GM23338 (cell line): ENCODE measurements at regions not wholly inside any gene's neighbourhood (a gene's known extent, or its start where the extent isn't known, plus 50 kb on each side); places are given as distances from the start of the nearest gene placed in this dataset.

Source experiments
- ATAC-seq: fragments of 200-7000 bp; cut with Tn5 transposase; 3 replicates; pipeline ENCODE4 v1.9.1; 2020
- DNase-seq: peaks from one replicate; pipeline ENCODE4 v3.0.0-alpha.2; 2015; ENCODE audit warnings: low spot score
- H2AFZ ChIP-seq: fragments of 200-600 bp; sonication (generic); 2 replicates; pipeline ENCODE4 v1.8.0; 2016; ENCODE audit warnings: antibody characterized with exemption, mild to moderate bottlenecking, moderate library complexity
- H3F3A ChIP-seq: fragments of 200-600 bp; sonication (generic); replicated peaks from 2 replicates; pipeline ENCODE4 v1.8.0; 2017; ENCODE audit warnings: antibody characterized with exemption, mixed run types, low read depth
- H3K27ac ChIP-seq: fragments of 200-600 bp; sonication (generic); 2 replicates; pipeline ENCODE4 v1.6.1; 2016; ENCODE audit warnings: low read depth
- H3K27me3 ChIP-seq: fragments of 200-600 bp; sonication (generic); 2 replicates; pipeline ENCODE4 v1.8.0; 2016; ENCODE audit warnings: mild to moderate bottlenecking, mixed run types, moderate library complexity; ENCODE audit not compliant: insufficient read depth
- H3K36me3 ChIP-seq: fragments of 200-600 bp; sonication (generic); 2 replicates; pipeline ENCODE4 v1.8.0; 2016; ENCODE audit warnings: mild to moderate bottlenecking; ENCODE audit not compliant: insufficient read depth
- H3K4me1 ChIP-seq: fragments of 200-600 bp; sonication (generic); 2 replicates; pipeline ENCODE4 v1.8.0; 2016; ENCODE audit warnings: mild to moderate bottlenecking, moderate library complexity; ENCODE audit not compliant: insufficient read depth
- H3K4me2 ChIP-seq: fragments of 200-600 bp; sonication (generic); 2 replicates; pipeline ENCODE4 v1.7.1; 2017; ENCODE audit warnings: mixed run types
- H3K4me3 ChIP-seq: fragments of 200-600 bp; sonication (generic); 2 replicates; pipeline ENCODE4 v1.6.1; 2016; ENCODE audit warnings: mixed run types
- H3K79me2 ChIP-seq: fragments of 200-600 bp; sonication (generic); replicated peaks from 2 replicates; pipeline ENCODE4 v1.8.0; 2017; ENCODE audit warnings: mild to moderate bottlenecking; ENCODE audit not compliant: insufficient read depth
- H3K9me2 ChIP-seq: fragments of 200-600 bp; sonication (generic); 2 replicates; pipeline ENCODE4 v1.8.0; 2017; ENCODE audit not compliant: insufficient read depth
- H4K20me1 ChIP-seq: fragments of 200-600 bp; sonication (generic); replicated peaks from 2 replicates; pipeline ENCODE4 v1.8.0; 2017; ENCODE audit warnings: mild to moderate bottlenecking; ENCODE audit not compliant: insufficient read depth
- H3K27ac Mint-ChIP-seq: 2 replicates; pipeline ENCODE4 v1.8.0; 2020; ENCODE audit warnings: inconsistent platforms, mild to moderate bottlenecking, moderate library complexity, mixed read lengths
- H3K27me3 Mint-ChIP-seq: 3 replicates; pipeline ENCODE4 v1.8.0; 2022; ENCODE audit warnings: low read depth, mild to moderate bottlenecking, moderate library complexity, mixed read lengths, inconsistent platforms; ENCODE audit not compliant: insufficient read depth, poor library complexity
- H3K36me3 Mint-ChIP-seq: 3 replicates; pipeline ENCODE4 v1.8.0; 2021; ENCODE audit warnings: low read depth, mild to moderate bottlenecking, inconsistent platforms, moderate library complexity, mixed read lengths
- H3K4me1 Mint-ChIP-seq: 3 replicates; pipeline ENCODE4 v1.8.0; 2020; ENCODE audit warnings: mild to moderate bottlenecking, inconsistent platforms, mixed read lengths
- H3K4me3 Mint-ChIP-seq: 3 replicates; pipeline ENCODE4 v1.8.0; 2021; ENCODE audit warnings: moderate library complexity, mild to moderate bottlenecking, inconsistent platforms, mixed read lengths
- H3K9me3 Mint-ChIP-seq: 3 replicates; pipeline ENCODE4 v1.8.0; 2020; ENCODE audit warnings: moderate library complexity, mild to moderate bottlenecking, inconsistent platforms, mixed read lengths
- CREB1 ChIP-seq: fragments of 250-450 bp; sonication (Bioruptor Pico); IDR thresholded peaks from 2 replicates; pipeline ENCODE4 v1.5.0; 2020; ENCODE audit warnings: low read depth, mild to moderate bottlenecking, moderate library complexity
- EZH2 ChIP-seq: fragments of 200-600 bp; sonication (generic); IDR thresholded peaks from one replicate; pipeline ENCODE4 v1.8.0; 2017; ENCODE audit warnings: antibody characterized with exemption, mild to moderate bottlenecking, low read depth; ENCODE audit not compliant: unreplicated experiment
- EZH2phosphoT487 ChIP-seq: fragments of 200-600 bp; sonication (generic); IDR thresholded peaks from one replicate; pipeline ENCODE4 v1.8.1; 2018; ENCODE audit warnings: antibody characterized with exemption; ENCODE audit not compliant: unreplicated experiment
- POLR2AphosphoS5 ChIP-seq: IDR thresholded peaks from 2 replicates; pipeline ENCODE4 v1.6.1; 2016; ENCODE audit warnings: antibody characterized with exemption, low read depth
- STAT1 ChIP-seq: IDR thresholded peaks from one replicate; pipeline ENCODE4 v1.6.1; 2016; ENCODE audit warnings: antibody characterized with exemption; ENCODE audit not compliant: unreplicated experiment
- ZNF331 ChIP-seq: fragments of 250-450 bp; sonication (Bioruptor Pico); IDR thresholded peaks from 2 replicates; pipeline ENCODE4 v1.5.0; 2020; ENCODE audit warnings: low read depth, mild to moderate bottlenecking, moderate library complexity
- TF ChIP-seq, protein P1 (sequence below): fragments of 250-450 bp; sonication (Bioruptor Pico); IDR thresholded peaks from 2 replicates; pipeline ENCODE4 v1.5.0; 2020; ENCODE audit warnings: mild to moderate bottlenecking, moderate library complexity
- TF ChIP-seq, protein P2 (sequence below): IDR thresholded peaks from 2 replicates; pipeline ENCODE4 v1.6.1; 2016; ENCODE audit warnings: antibody characterized with exemption
- TF ChIP-seq, protein P3 (sequence below): IDR thresholded peaks from one replicate; pipeline ENCODE4 v1.6.1; 2018; ENCODE audit warnings: antibody characterized with exemption; ENCODE audit not compliant: unreplicated experiment

DNA sequence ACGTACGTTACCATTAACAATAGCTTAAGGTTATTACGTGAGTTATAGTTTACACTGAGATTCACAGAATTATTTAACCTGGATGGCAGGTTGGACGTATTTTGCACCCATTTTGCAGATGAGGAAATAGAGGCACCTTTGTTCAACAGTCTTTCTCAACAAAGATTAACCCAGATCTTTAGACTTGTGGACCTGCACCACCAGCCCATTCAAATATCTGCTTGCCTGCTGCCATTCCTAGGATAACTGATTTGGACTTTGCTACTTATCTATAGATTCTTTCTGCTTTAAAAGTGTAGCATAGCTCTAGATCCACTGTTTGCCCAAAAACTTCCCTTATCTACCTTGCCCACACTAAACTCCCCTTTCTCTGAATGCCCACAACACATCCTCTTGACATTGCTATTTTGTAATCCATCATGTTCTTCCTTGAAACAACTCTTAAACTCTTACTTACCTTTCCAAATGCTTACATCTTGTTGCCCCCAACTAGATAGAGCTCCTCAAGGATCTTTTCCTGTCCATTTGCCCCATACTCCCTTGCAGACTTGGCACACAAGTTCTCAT lies 56.4 kb upstream of the TNFAIP3 start:
- H3K27ac Mint-ChIP-seq = no peak overlapping the region
- no peak overlapping the region for H3K4me3 ChIP-seq

DNA sequence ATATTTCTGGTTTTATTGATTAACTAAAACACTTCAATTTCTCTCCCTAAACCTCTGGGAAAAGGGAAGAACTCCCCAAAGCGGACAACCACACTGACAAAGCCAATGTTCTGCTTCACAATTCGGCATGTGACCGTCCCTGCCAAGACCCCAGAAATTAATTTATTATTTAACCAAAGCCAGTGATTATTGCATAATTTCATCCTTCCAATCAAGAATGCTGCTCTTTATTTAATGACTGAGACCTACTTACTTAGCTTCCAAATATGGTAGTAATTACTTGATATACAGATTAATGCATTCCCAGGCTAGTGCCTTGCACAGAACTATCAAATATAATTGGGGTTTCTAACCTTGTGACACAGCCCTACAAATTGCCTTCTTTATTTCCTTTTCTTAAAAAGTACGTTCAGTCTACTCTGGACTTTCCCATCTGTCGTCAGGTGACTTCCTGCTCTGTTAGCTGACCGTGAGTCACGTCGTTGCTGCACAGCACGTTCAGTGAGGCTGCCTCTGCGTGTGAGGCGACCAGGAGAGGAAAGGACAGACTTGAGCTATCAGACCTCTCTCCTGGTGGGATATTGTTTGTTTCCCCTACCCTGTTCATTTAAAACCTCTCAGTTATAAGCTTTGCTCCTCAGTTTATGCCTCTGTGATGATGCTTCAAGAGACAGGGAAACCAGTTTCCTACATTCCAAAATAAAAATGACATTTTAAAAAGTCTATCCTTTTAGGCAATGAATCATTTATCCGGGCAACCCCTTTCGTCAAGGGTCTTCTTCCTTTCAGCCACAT lies 55.7 kb upstream of the TNFAIP3 start:
- Histone ChIP-seq H3K4me2 (no peak overlapping the region), H3K36me3 (no peaks in the 10 kb centered on the region), H3K27ac (no peak overlapping the region), H3K27me3 (no peaks in the 10 kb centered on the region), H4K20me1 (no peaks in the 10 kb centered on the region), H3F3A (no peaks in the 10 kb centered on the region), H3K9me2 (0 out of 2 replicates have a peak, but pooled peaks cover 5% of the 10 kb centered on the region), H3K4me1 (no peaks in the 10 kb centered on the region), H3K79me2 (no peaks in the 10 kb centered on the region), H2AFZ (0 out of 2 replicates have a peak overlapping the region, but pooled peaks have one; percentile 33), H3K4me3 (no peak overlapping the region)
- Mint-ChIP-seq H3K27ac (no peak overlapping the region), H3K27me3 (no peaks in the 10 kb centered on the region), H3K4me1 (no peaks in the 10 kb centered on the region; the same call in 2 of the 3 replicates), H3K4me3 (no peak overlapping the region), H3K9me3 (no peaks in the 10 kb centered on the region), H3K36me3 (no peaks in the 10 kb centered on the region)
- no peak for ATAC-seq
- peak; percentile 4 for DNase-seq
- no peak for TF ChIP-seq EZH2
- TF ChIP-seq CREB1 (CRISPR knock-in tag) = no peak
- TF ChIP-seq ZNF331 (CRISPR knock-in tag) = no peak
- TF ChIP-seq, protein P1, sequence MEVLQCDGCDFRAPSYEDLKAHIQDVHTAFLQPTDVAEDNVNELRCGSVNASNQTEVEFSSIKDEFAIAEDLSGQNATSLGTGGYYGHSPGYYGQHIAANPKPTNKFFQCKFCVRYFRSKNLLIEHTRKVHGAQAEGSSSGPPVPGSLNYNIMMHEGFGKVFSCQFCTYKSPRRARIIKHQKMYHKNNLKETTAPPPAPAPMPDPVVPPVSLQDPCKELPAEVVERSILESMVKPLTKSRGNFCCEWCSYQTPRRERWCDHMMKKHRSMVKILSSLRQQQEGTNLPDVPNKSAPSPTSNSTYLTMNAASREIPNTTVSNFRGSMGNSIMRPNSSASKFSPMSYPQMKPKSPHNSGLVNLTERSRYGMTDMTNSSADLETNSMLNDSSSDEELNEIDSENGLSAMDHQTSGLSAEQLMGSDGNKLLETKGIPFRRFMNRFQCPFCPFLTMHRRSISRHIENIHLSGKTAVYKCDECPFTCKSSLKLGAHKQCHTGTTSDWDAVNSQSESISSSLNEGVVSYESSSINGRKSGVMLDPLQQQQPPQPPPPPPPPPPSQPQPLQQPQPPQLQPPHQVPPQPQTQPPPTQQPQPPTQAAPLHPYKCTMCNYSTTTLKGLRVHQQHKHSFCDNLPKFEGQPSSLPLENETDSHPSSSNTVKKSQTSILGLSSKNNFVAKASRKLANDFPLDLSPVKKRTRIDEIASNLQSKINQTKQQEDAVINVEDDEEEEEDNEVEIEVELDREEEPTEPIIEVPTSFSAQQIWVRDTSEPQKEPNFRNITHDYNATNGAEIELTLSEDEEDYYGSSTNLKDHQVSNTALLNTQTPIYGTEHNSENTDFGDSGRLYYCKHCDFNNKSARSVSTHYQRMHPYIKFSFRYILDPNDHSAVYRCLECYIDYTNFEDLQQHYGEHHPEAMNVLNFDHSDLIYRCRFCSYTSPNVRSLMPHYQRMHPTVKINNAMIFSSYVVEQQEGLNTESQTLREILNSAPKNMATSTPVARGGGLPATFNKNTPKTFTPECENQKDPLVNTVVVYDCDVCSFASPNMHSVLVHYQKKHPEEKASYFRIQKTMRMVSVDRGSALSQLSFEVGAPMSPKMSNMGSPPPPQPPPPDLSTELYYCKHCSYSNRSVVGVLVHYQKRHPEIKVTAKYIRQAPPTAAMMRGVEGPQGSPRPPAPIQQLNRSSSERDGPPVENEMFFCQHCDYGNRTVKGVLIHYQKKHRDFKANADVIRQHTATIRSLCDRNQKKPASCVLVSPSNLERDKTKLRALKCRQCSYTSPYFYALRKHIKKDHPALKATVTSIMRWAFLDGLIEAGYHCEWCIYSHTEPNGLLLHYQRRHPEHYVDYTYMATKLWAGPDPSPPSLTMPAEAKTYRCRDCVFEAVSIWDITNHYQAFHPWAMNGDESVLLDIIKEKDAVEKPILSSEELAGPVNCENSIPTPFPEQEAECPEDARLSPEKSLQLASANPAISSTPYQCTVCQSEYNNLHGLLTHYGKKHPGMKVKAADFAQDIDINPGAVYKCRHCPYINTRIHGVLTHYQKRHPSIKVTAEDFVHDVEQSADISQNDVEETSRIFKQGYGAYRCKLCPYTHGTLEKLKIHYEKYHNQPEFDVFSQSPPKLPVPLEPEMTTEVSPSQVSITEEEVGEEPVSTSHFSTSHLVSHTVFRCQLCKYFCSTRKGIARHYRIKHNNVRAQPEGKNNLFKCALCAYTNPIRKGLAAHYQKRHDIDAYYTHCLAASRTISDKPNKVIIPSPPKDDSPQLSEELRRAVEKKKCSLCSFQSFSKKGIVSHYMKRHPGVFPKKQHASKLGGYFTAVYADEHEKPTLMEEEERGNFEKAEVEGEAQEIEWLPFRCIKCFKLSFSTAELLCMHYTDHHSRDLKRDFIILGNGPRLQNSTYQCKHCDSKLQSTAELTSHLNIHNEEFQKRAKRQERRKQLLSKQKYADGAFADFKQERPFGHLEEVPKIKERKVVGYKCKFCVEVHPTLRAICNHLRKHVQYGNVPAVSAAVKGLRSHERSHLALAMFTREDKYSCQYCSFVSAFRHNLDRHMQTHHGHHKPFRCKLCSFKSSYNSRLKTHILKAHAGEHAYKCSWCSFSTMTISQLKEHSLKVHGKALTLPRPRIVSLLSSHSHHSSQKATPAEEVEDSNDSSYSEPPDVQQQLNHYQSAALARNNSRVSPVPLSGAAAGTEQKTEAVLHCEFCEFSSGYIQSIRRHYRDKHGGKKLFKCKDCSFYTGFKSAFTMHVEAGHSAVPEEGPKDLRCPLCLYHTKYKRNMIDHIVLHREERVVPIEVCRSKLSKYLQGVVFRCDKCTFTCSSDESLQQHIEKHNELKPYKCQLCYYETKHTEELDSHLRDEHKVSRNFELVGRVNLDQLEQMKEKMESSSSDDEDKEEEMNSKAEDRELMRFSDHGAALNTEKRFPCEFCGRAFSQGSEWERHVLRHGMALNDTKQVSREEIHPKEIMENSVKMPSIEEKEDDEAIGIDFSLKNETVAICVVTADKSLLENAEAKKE = no peak
- TF ChIP-seq, protein P2, sequence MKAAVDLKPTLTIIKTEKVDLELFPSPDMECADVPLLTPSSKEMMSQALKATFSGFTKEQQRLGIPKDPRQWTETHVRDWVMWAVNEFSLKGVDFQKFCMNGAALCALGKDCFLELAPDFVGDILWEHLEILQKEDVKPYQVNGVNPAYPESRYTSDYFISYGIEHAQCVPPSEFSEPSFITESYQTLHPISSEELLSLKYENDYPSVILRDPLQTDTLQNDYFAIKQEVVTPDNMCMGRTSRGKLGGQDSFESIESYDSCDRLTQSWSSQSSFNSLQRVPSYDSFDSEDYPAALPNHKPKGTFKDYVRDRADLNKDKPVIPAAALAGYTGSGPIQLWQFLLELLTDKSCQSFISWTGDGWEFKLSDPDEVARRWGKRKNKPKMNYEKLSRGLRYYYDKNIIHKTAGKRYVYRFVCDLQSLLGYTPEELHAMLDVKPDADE = no peak
- no peak for TF ChIP-seq STAT1
- TF ChIP-seq, protein P3, sequence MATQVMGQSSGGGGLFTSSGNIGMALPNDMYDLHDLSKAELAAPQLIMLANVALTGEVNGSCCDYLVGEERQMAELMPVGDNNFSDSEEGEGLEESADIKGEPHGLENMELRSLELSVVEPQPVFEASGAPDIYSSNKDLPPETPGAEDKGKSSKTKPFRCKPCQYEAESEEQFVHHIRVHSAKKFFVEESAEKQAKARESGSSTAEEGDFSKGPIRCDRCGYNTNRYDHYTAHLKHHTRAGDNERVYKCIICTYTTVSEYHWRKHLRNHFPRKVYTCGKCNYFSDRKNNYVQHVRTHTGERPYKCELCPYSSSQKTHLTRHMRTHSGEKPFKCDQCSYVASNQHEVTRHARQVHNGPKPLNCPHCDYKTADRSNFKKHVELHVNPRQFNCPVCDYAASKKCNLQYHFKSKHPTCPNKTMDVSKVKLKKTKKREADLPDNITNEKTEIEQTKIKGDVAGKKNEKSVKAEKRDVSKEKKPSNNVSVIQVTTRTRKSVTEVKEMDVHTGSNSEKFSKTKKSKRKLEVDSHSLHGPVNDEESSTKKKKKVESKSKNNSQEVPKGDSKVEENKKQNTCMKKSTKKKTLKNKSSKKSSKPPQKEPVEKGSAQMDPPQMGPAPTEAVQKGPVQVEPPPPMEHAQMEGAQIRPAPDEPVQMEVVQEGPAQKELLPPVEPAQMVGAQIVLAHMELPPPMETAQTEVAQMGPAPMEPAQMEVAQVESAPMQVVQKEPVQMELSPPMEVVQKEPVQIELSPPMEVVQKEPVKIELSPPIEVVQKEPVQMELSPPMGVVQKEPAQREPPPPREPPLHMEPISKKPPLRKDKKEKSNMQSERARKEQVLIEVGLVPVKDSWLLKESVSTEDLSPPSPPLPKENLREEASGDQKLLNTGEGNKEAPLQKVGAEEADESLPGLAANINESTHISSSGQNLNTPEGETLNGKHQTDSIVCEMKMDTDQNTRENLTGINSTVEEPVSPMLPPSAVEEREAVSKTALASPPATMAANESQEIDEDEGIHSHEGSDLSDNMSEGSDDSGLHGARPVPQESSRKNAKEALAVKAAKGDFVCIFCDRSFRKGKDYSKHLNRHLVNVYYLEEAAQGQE = no peak
- no peak for TF ChIP-seq EZH2phosphoT487
- no peak for TF ChIP-seq POLR2AphosphoS5

More for the DNA sequence above, 56.4 kb upstream of the TNFAIP3 start:
- Histone ChIP-seq H3K79me2 (no peaks in the 10 kb centered on the region), H3K27ac (no peak overlapping the region), H3K4me1 (no peaks in the 10 kb centered on the region), H3F3A (no peaks in the 10 kb centered on the region), H3K36me3 (no peaks in the 10 kb centered on the region), H4K20me1 (no peaks in the 10 kb centered on the region), H3K4me2 (no peak overlapping the region), H2AFZ (no peak overlapping the region), H3K9me2 (0 out of 2 replicates have a peak, but pooled peaks cover 5% of the 10 kb centered on the region), H3K27me3 (no peaks in the 10 kb centered on the region)
- TF ChIP-seq STAT1 (no peak), CREB1 (CRISPR knock-in tag) (no peak)
- DNase-seq = no peak
- Mint-ChIP-seq H3K9me3 (no peaks in the 10 kb centered on the region), H3K4me1 (no peaks in the 10 kb centered on the region; the same call in 2 of the 3 replicates), H3K27me3 (peaks cover 2% of the 10 kb centered on the region), H3K36me3 (no peaks in the 10 kb centered on the region), H3K4me3 (no peak overlapping the region)
- no peak for ATAC-seq
